ENCODE measurements at regions not wholly inside any gene's neighbourhood (a gene's known extent, or its start where the extent isn't known, plus 50 kb on each side); places are given as distances from the start of the nearest gene placed in this dataset.

DNA sequence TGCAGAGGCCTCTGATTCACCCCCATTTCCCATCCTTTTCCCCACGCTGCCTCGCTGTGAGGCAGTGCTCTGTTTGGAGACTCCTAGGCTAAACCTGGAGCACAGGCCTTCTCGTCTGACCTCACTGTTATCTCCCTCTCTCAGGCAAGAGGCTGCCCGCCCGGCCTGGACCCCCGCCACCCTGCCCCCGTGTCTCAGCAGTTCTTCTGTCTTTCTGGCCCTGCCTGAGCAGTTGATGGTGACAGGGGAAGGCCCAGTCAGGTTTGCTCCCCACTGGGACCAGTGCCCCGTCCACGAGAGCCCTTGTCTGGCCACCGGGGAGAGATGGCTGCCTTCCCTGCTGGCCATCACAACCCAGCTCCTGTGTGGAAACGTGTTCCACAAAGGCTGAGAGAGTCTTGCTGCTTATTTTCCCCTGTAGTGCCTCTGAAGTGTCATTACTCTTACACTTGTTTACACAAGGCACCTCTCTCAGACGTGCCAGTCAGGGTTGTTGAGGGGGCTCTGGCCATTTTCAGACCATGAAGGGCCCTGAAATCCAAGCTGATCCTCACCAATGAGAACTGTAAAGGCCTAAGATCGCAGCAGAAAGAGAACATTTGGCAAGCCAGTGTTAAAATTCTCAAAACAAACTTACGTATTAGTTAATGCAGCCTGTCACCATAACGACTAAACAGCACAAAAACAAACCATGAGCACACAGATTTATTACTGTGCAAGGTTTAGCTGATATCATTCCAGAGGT, 210.9 kb downstream of the NDUFA10 start:
- TF ChIP-seq, protein P1, sequence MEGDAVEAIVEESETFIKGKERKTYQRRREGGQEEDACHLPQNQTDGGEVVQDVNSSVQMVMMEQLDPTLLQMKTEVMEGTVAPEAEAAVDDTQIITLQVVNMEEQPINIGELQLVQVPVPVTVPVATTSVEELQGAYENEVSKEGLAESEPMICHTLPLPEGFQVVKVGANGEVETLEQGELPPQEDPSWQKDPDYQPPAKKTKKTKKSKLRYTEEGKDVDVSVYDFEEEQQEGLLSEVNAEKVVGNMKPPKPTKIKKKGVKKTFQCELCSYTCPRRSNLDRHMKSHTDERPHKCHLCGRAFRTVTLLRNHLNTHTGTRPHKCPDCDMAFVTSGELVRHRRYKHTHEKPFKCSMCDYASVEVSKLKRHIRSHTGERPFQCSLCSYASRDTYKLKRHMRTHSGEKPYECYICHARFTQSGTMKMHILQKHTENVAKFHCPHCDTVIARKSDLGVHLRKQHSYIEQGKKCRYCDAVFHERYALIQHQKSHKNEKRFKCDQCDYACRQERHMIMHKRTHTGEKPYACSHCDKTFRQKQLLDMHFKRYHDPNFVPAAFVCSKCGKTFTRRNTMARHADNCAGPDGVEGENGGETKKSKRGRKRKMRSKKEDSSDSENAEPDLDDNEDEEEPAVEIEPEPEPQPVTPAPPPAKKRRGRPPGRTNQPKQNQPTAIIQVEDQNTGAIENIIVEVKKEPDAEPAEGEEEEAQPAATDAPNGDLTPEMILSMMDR (conservative IDR thresholded peaks at IDR 0.05; ENCODE audit: low read depth in 2 of 2) = no peak
- TF ChIP-seq POLR2AphosphoS5 (IDR thresholded peaks at IDR 0.05; ENCODE audit: low read depth) = no peak
- TF ChIP-seq, protein P2, sequence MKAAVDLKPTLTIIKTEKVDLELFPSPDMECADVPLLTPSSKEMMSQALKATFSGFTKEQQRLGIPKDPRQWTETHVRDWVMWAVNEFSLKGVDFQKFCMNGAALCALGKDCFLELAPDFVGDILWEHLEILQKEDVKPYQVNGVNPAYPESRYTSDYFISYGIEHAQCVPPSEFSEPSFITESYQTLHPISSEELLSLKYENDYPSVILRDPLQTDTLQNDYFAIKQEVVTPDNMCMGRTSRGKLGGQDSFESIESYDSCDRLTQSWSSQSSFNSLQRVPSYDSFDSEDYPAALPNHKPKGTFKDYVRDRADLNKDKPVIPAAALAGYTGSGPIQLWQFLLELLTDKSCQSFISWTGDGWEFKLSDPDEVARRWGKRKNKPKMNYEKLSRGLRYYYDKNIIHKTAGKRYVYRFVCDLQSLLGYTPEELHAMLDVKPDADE (IDR thresholded peaks at IDR 0.05) = no peak
- no peak for TF ChIP-seq ZNF331 (CRISPR knock-in tag; IDR thresholded peaks at IDR 0.05; ENCODE audit: low read depth)
- no peak for TF ChIP-seq EZH2 (IDR thresholded peaks at IDR 0.05; ENCODE audit: low read depth, unreplicated experiment)
